PC-3 (cell line): ENCODE measurements at regions not wholly inside any gene's neighbourhood (a gene's known extent, or its start where the extent isn't known, plus 50 kb on each side); places are given as distances from the start of the nearest gene placed in this dataset.
A peak's percentile ranks its signal among the peaks of the same experiment; 100 is the strongest.

Experiments used
- ATAC-seq: fragments of 200-7000 bp; cut with Tn5 transposase; 2 replicates; pipeline ENCODE4 v1.9.1; 2020; ENCODE audit warnings: mild to moderate bottlenecking, moderate library complexity
- BruUV-seq: library from RNA; stranded (reverse); fragments of 400-500 nt; replicated peaks from 2 replicates; lab custom pipeline; 2021; lab: Mats Ljungman, UMichigan
- CTCF ChIA-PET: fragments of 300-600 bp; sonication (Branson Sonifier 250); formaldehyde crosslinking; loops from one replicate; lab custom pipeline; 2022; ENCODE audit warnings: antibody characterized with exemption; lab: Charles Lee
- POLR2A ChIA-PET: fragments of 300-600 bp; sonication (Branson Sonifier 250); formaldehyde crosslinking; loops from one replicate; lab custom pipeline; 2022; ENCODE audit warnings: antibody characterized with exemption; ENCODE audit not compliant: unreplicated experiment; lab: Charles Lee
- DNase-seq: peaks from one replicate; pipeline ENCODE4 v3.0.0-alpha.2; 2015
- H2AFZ ChIP-seq: fragments of 300-600 bp; sonication (generic); 2 replicates; pipeline ENCODE4 v1.6.0; 2016; ENCODE audit warnings: antibody characterized with exemption, low read length
- H3F3A ChIP-seq: fragments of 300-600 bp; sonication (generic); one replicate; pipeline ENCODE4 v1.6.0; 2017; ENCODE audit warnings: antibody characterized with exemption, low read length, control low read depth, mild to moderate bottlenecking; ENCODE audit not compliant: unreplicated experiment
- H3K27ac ChIP-seq: fragments of 300-600 bp; sonication (generic); 2 replicates; pipeline ENCODE4 v1.5.1; 2016; ENCODE audit warnings: mild to moderate bottlenecking, low read length
- H3K27me3 ChIP-seq: fragments of 300-600 bp; sonication (generic); 2 replicates; pipeline ENCODE4 v1.6.1; 2016; ENCODE audit warnings: low read length, mixed read lengths
- H3K36me3 ChIP-seq: fragments of 300-600 bp; sonication (generic); 2 replicates; pipeline ENCODE4 v1.6.1; 2016; ENCODE audit warnings: low read depth, mixed run types, low read length, mixed read lengths
- H3K4me1 ChIP-seq: fragments of 300-600 bp; sonication (generic); 2 replicates; pipeline ENCODE4 v1.5.1; 2016; ENCODE audit warnings: low read length; ENCODE audit not compliant: insufficient read depth
- H3K4me2 ChIP-seq: fragments of 300-600 bp; sonication (generic); 2 replicates; pipeline ENCODE4 v1.6.0; 2016; ENCODE audit warnings: low read length
- H3K4me3 ChIP-seq: fragments of 300-600 bp; sonication (generic); 2 replicates; pipeline ENCODE4 v1.5.1; 2016; ENCODE audit warnings: mild to moderate bottlenecking, low read length, mixed read lengths
- H3K79me2 ChIP-seq: fragments of 300-600 bp; sonication (generic); 2 replicates; pipeline ENCODE4 v1.6.1; 2017; ENCODE audit warnings: low read length, mixed read lengths
- H3K9ac ChIP-seq: fragments of 300-600 bp; sonication (generic); 2 replicates; pipeline ENCODE4 v1.6.0; 2016; ENCODE audit warnings: mild to moderate bottlenecking, low read length
- H3K9me2 ChIP-seq: fragments of 300-600 bp; sonication (generic); replicated peaks from 2 replicates; pipeline ENCODE4 v1.6.1; 2016; ENCODE audit warnings: mixed run types, low read length, mixed read lengths
- H3K9me3 ChIP-seq: fragments of 300-600 bp; sonication (generic); 2 replicates; pipeline ENCODE4 v1.6.1; 2016; ENCODE audit warnings: low read length, mixed read lengths
- H4K20me1 ChIP-seq: fragments of 300-600 bp; sonication (generic); 2 replicates; pipeline ENCODE4 v1.6.1; 2016; ENCODE audit warnings: low read length, mixed read lengths
- CTCF ChIP-seq: fragments of 300-600 bp; sonication (generic); conservative IDR thresholded peaks from 2 replicates; pipeline ENCODE4 v1.5.1; 2017; ENCODE audit warnings: antibody characterized with exemption, low read depth, mild to moderate bottlenecking, low read length
- EZH2 ChIP-seq: fragments of 300-600 bp; sonication (generic); IDR thresholded peaks from one replicate; pipeline ENCODE4 v1.6.1; 2017; ENCODE audit warnings: antibody characterized with exemption, mild to moderate bottlenecking, low read length; ENCODE audit not compliant: unreplicated experiment
- EZH2phosphoT487 ChIP-seq: fragments of 300-600 bp; sonication (generic); IDR thresholded peaks from 2 replicates; pipeline ENCODE4 v1.6.1; 2018; ENCODE audit warnings: mild to moderate bottlenecking, antibody characterized with exemption, low read length, borderline replicate concordance
- intact Hi-C: fragments of 100-400 bp; cut with micrococcal nuclease; formaldehyde crosslinking; loops from 2 replicates; pipeline ENCODE4 v1.9.0; 2023

GRCh38 chr1:209420276-209420675 lies 163.2 kb upstream of the CAMK1G start:
- H3K4me3 ChIP-seq: no peak overlapping the region
- ChIA-PET CTCF (no interaction called here), POLR2A (no interaction called here)
- no peak for DNase-seq
- H2AFZ ChIP-seq: no peak overlapping the region
- no peaks in the 10 kb centered on the region for H3K27me3 ChIP-seq
- H3K4me2 ChIP-seq: no peak overlapping the region
- BruUV-seq: no TSS peak
- H3K9me3 ChIP-seq: no peaks in the 10 kb centered on the region
- H3K9me2 ChIP-seq: no peaks in the 10 kb centered on the region
- peaks cover 27% of the 10 kb centered on the region for H3K4me1 ChIP-seq
- H3K79me2 ChIP-seq: no peaks in the 10 kb centered on the region
- TF ChIP-seq EZH2 (no peak), CTCF (no peak), EZH2phosphoT487 (no peak)
- H3K27ac ChIP-seq: no peak overlapping the region
- H3F3A ChIP-seq: no peaks in the 10 kb centered on the region
- H4K20me1 ChIP-seq: no peaks in the 10 kb centered on the region
- H3K36me3 ChIP-seq: no peaks in the 10 kb centered on the region
- no peak overlapping the region for H3K9ac ChIP-seq
- ATAC-seq: no peak
- intact Hi-C loops: no loop called here

DNA sequence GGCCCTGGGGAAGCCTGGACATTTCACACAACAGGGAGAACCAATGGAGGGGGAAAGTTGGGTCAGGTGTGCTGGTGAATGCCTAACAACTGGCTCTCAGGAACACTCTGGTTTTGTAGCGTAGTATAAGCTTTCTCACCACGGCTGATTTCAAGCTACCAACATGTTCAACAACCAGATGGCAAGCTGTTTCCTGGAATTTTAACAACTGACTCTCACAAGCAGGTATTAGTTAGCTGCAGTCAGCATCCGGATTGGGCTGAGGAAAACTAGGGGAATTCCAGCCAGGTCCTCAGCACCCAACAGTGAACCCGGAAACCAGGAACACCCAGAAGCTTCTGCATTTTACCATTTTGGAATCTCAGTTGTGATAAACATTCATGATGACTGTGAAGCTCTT lies 162.3 kb upstream of the CAMK1G start:
- no peaks in the 10 kb centered on the region for H3K9me3 ChIP-seq
- no TSS peak for BruUV-seq
- ATAC-seq (no peak), DNase-seq (no peak)
- no peak for TF ChIP-seq EZH2phosphoT487
- no peak for TF ChIP-seq EZH2
- TF ChIP-seq CTCF: no peak
- H3K27ac ChIP-seq: no peak overlapping the region
- H3K36me3 ChIP-seq: no peaks in the 10 kb centered on the region
- ChIA-PET POLR2A (no interaction called here), CTCF (no interaction called here)
- no peak overlapping the region for H3K9ac ChIP-seq
- H4K20me1 ChIP-seq: no peaks in the 10 kb centered on the region
- H3K9me2 ChIP-seq: no peaks in the 10 kb centered on the region
- H3K4me1 ChIP-seq: peaks cover 18% of the 10 kb centered on the region
- H3K4me3 ChIP-seq: no peak overlapping the region
- intact Hi-C loops: no loop called here
- H3F3A ChIP-seq: no peaks in the 10 kb centered on the region
- H3K4me2 ChIP-seq: no peak overlapping the region
- no peaks in the 10 kb centered on the region for H3K79me2 ChIP-seq
- H2AFZ ChIP-seq: no peak overlapping the region
- no peaks in the 10 kb centered on the region for H3K27me3 ChIP-seq

DNA sequence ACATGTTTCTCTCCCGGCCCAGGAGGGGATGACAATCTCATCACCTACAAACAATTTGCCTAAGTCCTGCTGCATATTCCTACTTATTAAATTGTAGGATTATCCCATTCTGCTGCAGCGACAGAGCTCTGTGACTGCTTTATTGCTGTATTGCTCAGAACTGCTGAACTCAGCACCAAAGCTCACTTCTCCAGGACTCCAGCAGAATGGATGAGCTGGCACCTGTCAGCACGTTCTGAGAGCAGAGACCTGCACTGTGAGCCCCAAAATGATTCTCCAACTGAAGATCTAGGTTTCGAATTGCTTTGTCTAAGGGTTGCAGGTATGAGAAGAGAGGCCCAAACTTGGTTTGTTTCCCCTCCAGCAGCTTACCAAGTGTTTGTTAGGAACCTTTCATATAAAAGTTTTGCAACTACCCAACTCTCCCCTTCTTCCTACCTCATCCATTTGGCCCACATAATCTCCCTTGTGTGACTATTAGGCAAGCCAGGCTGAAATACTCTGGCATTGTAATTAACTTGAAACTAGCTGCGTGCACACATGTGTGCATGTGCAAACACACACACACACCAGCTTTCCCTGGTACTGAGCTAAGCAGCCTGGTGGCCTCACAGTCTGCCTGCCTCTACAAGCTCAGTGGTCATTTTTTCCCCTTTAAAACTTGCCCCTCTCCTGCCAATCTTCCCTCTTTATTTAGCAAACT lies 161.4 kb upstream of the CAMK1G start:
- DNase-seq: no peak
- no peaks in the 10 kb centered on the region for H3K27me3 ChIP-seq
- no peak overlapping the region for H3K9ac ChIP-seq
- H3K9me3 ChIP-seq: no peaks in the 10 kb centered on the region
- no peaks in the 10 kb centered on the region for H3K36me3 ChIP-seq
- ChIA-PET CTCF (interaction anchor here (0.6 kb wide), 1 partner anchor 15 kb away, joined by 3 read pairs; no protein-coding TSS in a partner anchor), POLR2A (no interaction called here)
- no peak overlapping the region for H2AFZ ChIP-seq
- TF ChIP-seq EZH2: no peak
- peak; percentile 38 for ATAC-seq
- H3K79me2 ChIP-seq: no peaks in the 10 kb centered on the region
- peaks cover 12% of the 10 kb centered on the region for H3K4me1 ChIP-seq
- BruUV-seq: no TSS peak
- H3F3A ChIP-seq: no peaks in the 10 kb centered on the region
- H3K27ac ChIP-seq: no peak overlapping the region
- H3K4me3 ChIP-seq: no peak overlapping the region
- intact Hi-C loops: no loop called here
- H4K20me1 ChIP-seq: no peaks in the 10 kb centered on the region
- H3K9me2 ChIP-seq: no peaks in the 10 kb centered on the region
- H3K4me2 ChIP-seq: peak overlapping the region; percentile 14; the same call in 1 of the 2 replicates
